SU-DHL-6 (cell line): ENCODE measurements at regions not wholly inside any gene's neighbourhood (a gene's known extent, or its start where the extent isn't known, plus 50 kb on each side); places are given as distances from the start of the nearest gene placed in this dataset.

Experiments used
- CTCF ChIP-seq: fragments of 200-600 bp; sonication (generic); IDR thresholded peaks from one replicate; pipeline ENCODE4 v1.5.1; 2017; ENCODE audit warnings: antibody characterized with exemption, mild to moderate bottlenecking, low read length, moderate library complexity; ENCODE audit not compliant: insufficient read depth, poor library complexity, severe bottlenecking
- EZH2phosphoT487 ChIP-seq: fragments of 200-600 bp; sonication (generic), shearing (Covaris generic); conservative IDR thresholded peaks from 2 replicates; pipeline ENCODE4 v1.6.1; 2018; ENCODE audit warnings: mild to moderate bottlenecking, antibody characterized with exemption, low read length, moderate library complexity, mixed read lengths

GRCh38 chr10:124176349-124177179 lies 83.2 kb upstream of the CHST15 start:
- TF ChIP-seq CTCF: no peak
- no peak for TF ChIP-seq EZH2phosphoT487
